ENCODE measurements at regions not wholly inside any gene's neighbourhood (a gene's known extent, or its start where the extent isn't known, plus 50 kb on each side); places are given as distances from the start of the nearest gene placed in this dataset.
"Not testable (repeated sequence)": the region's sequence is repeated elsewhere in the genome, so short reads cannot be mapped to it uniquely, and the experiment has no call there.

- DNase-seq = no peak
- ChIA-PET CTCF (no interaction called here), POLR2A (no interaction called here)
- peaks cover 2% of the 10 kb centered on the region for H3K9me3 Mint-ChIP-seq
- intact Hi-C loops (cut with micrococcal nuclease) = no loop called here
- no peak overlapping the region for H3K27ac Mint-ChIP-seq
- H3K36me3 Mint-ChIP-seq = no peaks in the 10 kb centered on the region
- H3K27me3 Mint-ChIP-seq = no peaks in the 10 kb centered on the region
- no peaks in the 10 kb centered on the region for H3K4me1 Mint-ChIP-seq (ENCODE audit: low read depth)
- no peak overlapping the region for H3K4me3 Mint-ChIP-seq
These were observed 202.6 kb downstream of the VGLL3 start for GRCh38 chr3:86788371-86788770.

GRCh38 chr3:86787091-86787490 is 203.9 kb downstream of the VGLL3 start:
- no peak overlapping the region for H3K27ac Mint-ChIP-seq
- H3K36me3 Mint-ChIP-seq = no peaks in the 10 kb centered on the region
- ChIA-PET CTCF (no interaction called here), POLR2A (no interaction called here)
- no peaks in the 10 kb centered on the region for H3K27me3 Mint-ChIP-seq
- no peaks in the 10 kb centered on the region for H3K4me1 Mint-ChIP-seq (ENCODE audit: low read depth)
- H3K9me3 Mint-ChIP-seq = peaks cover 2% of the 10 kb centered on the region
- intact Hi-C loops (cut with micrococcal nuclease) = no loop called here
- no peak for DNase-seq
- no peak overlapping the region for H3K4me3 Mint-ChIP-seq

DNA sequence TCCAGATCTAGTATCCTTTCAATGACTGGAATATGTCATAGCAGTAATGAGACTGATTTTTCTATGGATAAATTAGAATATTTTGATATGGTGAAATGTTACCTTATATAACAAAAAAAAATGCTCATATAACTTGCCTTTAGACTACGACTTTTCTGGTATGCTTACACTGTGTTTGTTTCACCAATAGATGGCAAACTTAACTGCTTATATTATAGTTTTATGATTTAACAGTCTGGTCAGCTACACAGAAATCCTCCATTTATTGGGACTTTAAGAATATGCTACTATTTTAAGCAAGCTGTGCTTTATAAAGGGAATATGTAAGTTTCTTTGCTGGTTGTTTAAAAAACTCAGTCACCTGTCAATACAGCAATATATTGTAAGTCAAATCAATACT is 205.6 kb downstream of the VGLL3 start:
- no peaks in the 10 kb centered on the region for H3K36me3 Mint-ChIP-seq
- H3K4me1 Mint-ChIP-seq (ENCODE audit: low read depth) = no peaks in the 10 kb centered on the region
- intact Hi-C loops (cut with micrococcal nuclease) = no loop called here
- ChIA-PET POLR2A (no interaction called here), CTCF (no interaction called here)
- no peaks in the 10 kb centered on the region for H3K27me3 Mint-ChIP-seq
- H3K27ac Mint-ChIP-seq = no peak overlapping the region
- H3K9me3 Mint-ChIP-seq = peaks cover 2% of the 10 kb centered on the region
- no peak overlapping the region for H3K4me3 Mint-ChIP-seq
- no peak for DNase-seq

DNA sequence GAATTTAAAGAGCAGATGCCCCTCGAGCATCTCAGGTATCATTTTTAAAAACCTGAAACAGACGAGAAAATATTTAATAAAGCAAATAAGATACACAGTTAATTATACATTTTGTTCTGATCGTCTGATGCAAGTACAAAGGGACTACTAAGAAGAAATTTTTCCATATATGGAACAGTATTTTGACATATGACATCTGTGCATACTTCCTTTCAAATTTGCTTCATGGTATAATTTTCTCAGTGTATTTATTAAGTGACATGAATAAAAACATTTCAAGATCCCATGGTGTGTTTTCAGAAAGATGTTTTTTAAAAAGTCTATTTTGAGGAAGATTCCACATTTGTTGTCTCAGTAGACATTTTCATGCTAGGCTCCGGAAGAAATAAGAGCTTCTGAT is 208.1 kb downstream of the VGLL3 start:
- no peaks in the 10 kb centered on the region for H3K27me3 Mint-ChIP-seq
- no peaks in the 10 kb centered on the region for H3K4me1 Mint-ChIP-seq (ENCODE audit: low read depth)
- no peaks in the 10 kb centered on the region for H3K36me3 Mint-ChIP-seq
- H3K9me3 Mint-ChIP-seq = no peaks in the 10 kb centered on the region
- ChIA-PET POLR2A (no interaction called here), CTCF (no interaction called here)
- H3K27ac Mint-ChIP-seq = no peak overlapping the region
- intact Hi-C loops (cut with micrococcal nuclease) = no loop called here
- H3K4me3 Mint-ChIP-seq = no peak overlapping the region
- no peak for DNase-seq

DNA sequence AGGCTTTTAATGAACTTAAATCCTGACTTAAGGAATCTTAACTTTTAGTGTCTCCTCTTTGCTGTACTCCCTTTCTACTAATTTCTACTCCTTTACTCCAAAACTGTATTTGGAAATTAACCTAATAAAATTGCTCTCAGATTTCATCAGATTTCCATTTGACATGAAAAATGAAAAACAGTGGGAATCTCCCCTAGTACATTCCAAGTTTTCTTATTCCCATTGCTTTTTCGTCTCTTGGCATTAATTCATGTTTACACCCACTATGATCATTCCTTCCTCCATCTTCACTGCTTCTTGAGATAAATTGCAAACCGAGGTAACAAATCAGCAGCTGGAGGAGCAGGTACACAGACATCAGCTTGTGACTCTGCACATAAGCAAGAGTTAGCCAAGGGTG is 208.7 kb downstream of the VGLL3 start:
- no peaks in the 10 kb centered on the region for H3K36me3 Mint-ChIP-seq
- H3K9me3 Mint-ChIP-seq = no peaks in the 10 kb centered on the region
- no peaks in the 10 kb centered on the region for H3K27me3 Mint-ChIP-seq
- intact Hi-C loops (cut with micrococcal nuclease) = no loop called here
- H3K4me3 Mint-ChIP-seq = no peak overlapping the region
- no peak for DNase-seq
- CTCF ChIA-PET = no interaction called here
- H3K27ac Mint-ChIP-seq = no peak overlapping the region
- POLR2A ChIA-PET = no interaction called here
- no peaks in the 10 kb centered on the region for H3K4me1 Mint-ChIP-seq (ENCODE audit: low read depth)

GRCh38 chr3:86774082-86774691 is 216.8 kb downstream of the VGLL3 start:
- ChIA-PET POLR2A (no interaction called here), CTCF (interaction anchor here (1.5 kb wide), 1 partner anchor 394 kb away, joined by 7 read pairs; no protein-coding TSS in a partner anchor)
- Mint-ChIP-seq H3K9me3 (no peaks in the 10 kb centered on the region), H3K4me3 (no peak overlapping the region), H3K4me1 (ENCODE audit: low read depth) (no peaks in the 10 kb centered on the region), H3K27ac (no peak overlapping the region), H3K27me3 (no peaks in the 10 kb centered on the region), H3K36me3 (no peaks in the 10 kb centered on the region)
- intact Hi-C loops (cut with micrococcal nuclease) = loop anchor here (1.0 to 10.0 kb wide), 2 partner anchors 201 to 394 kb away; no protein-coding TSS in a partner anchor
- no peak for DNase-seq

- ChIA-PET POLR2A (no interaction called here), CTCF (no interaction called here)
- no peaks in the 10 kb centered on the region for H3K36me3 Mint-ChIP-seq
- no peaks in the 10 kb centered on the region for H3K4me1 Mint-ChIP-seq (ENCODE audit: low read depth)
- no peak overlapping the region for H3K27ac Mint-ChIP-seq
- no peak for DNase-seq
- H3K27me3 Mint-ChIP-seq = no peaks in the 10 kb centered on the region
- no peak overlapping the region for H3K4me3 Mint-ChIP-seq
- intact Hi-C loops (cut with micrococcal nuclease) = loop anchor here (10.0 kb wide), 1 partner anchor 202 kb away; no protein-coding TSS in a partner anchor
- no peaks in the 10 kb centered on the region for H3K9me3 Mint-ChIP-seq
These were observed 218.2 kb downstream of the VGLL3 start for GRCh38 chr3:86772699-86773098.

DNA sequence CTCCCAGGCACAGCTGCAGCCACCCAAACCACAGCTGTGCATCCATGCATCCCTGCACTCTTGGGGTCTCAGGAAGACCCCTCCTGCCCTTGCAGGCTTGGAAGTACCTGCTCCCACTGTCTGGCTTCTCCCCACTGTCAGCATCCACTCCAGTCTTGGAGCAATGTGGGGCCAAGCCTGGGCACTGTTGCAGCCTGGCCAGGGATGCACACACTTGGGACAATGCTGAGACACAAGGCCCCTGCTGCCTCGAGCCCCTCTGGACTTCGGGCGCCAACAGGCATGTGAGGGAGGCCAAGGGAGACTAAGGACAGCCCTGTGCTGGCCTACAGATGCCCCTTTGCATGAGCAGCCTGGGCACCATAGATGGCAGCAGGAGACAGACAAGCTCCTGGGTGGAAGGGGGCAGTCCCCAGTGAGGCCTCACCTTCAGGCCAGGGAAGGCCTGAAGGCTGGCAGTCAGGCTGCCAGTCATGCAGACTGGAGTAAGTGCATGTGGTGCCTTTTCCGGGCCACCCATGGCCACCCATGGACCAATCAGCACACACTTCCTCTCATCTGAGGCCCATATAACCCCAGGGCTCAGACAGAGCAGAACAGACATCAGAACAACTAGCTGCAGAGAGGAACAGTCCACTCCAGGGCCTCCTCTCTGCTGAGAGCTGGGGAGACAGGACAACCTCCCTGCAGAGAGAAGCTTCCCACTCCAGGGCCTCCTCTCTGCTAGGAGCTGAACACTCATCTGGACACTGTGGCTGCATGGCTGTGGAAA is 219.0 kb downstream of the VGLL3 start:
- ChIA-PET POLR2A (no interaction called here), CTCF (no interaction called here)
- no peaks in the 10 kb centered on the region for H3K36me3 Mint-ChIP-seq
- intact Hi-C loops (cut with micrococcal nuclease) = loop anchor here (10.0 kb wide), 1 partner anchor 203 kb away; no protein-coding TSS in a partner anchor
- no peaks in the 10 kb centered on the region for H3K4me1 Mint-ChIP-seq (ENCODE audit: low read depth)
- H3K9me3 Mint-ChIP-seq = no peaks in the 10 kb centered on the region
- no peak overlapping the region for H3K4me3 Mint-ChIP-seq
- DNase-seq = no peak
- no peaks in the 10 kb centered on the region for H3K27me3 Mint-ChIP-seq
- no peak overlapping the region for H3K27ac Mint-ChIP-seq

GRCh38 chr3:86766331-86766730 is 224.6 kb downstream of the VGLL3 start:
- H3K4me3 Mint-ChIP-seq = no peak overlapping the region
- H3K27me3 Mint-ChIP-seq = no peaks in the 10 kb centered on the region
- H3K4me1 Mint-ChIP-seq (ENCODE audit: low read depth) = no peaks in the 10 kb centered on the region
- ChIA-PET CTCF (no interaction called here), POLR2A (no interaction called here)
- H3K36me3 Mint-ChIP-seq = no peaks in the 10 kb centered on the region
- no peak overlapping the region for H3K27ac Mint-ChIP-seq
- DNase-seq = no peak
- intact Hi-C loops (cut with micrococcal nuclease) = no loop called here
- H3K9me3 Mint-ChIP-seq = no peaks in the 10 kb centered on the region

- H3K4me3 Mint-ChIP-seq; H3K27me3 Mint-ChIP-seq; intact Hi-C loops (cut with micrococcal nuclease); H3K36me3 Mint-ChIP-seq; CTCF ChIA-PET; H3K9me3 Mint-ChIP-seq; H3K27ac Mint-ChIP-seq; H3K4me1 Mint-ChIP-seq (ENCODE audit: low read depth); DNase-seq; POLR2A ChIA-PET: not testable (repeated sequence)
These were observed 233.4 kb downstream of the VGLL3 start for GRCh38 chr3:86757322-86758179.

GRCh38 chr3:86748015-86748414 is 242.9 kb downstream of the VGLL3 start:
- Mint-ChIP-seq H3K4me3 (no peak overlapping the region), H3K27me3 (no peaks in the 10 kb centered on the region), H3K4me1 (ENCODE audit: low read depth) (no peaks in the 10 kb centered on the region), H3K36me3 (no peaks in the 10 kb centered on the region), H3K27ac (no peak overlapping the region), H3K9me3 (peaks cover 13% of the 10 kb centered on the region)
- intact Hi-C loops (cut with micrococcal nuclease) = no loop called here
- CTCF ChIA-PET = no interaction called here
- POLR2A ChIA-PET = no interaction called here
- no peak for DNase-seq

GRCh38 chr3:86744051-86744450 is 246.9 kb downstream of the VGLL3 start:
- CTCF ChIA-PET = no interaction called here
- no peaks in the 10 kb centered on the region for H3K36me3 Mint-ChIP-seq
- H3K4me1 Mint-ChIP-seq (ENCODE audit: low read depth) = no peaks in the 10 kb centered on the region
- H3K27me3 Mint-ChIP-seq = no peaks in the 10 kb centered on the region
- no peak overlapping the region for H3K27ac Mint-ChIP-seq
- peaks cover 4% of the 10 kb centered on the region for H3K9me3 Mint-ChIP-seq
- no peak overlapping the region for H3K4me3 Mint-ChIP-seq
- POLR2A ChIA-PET = no interaction called here
- intact Hi-C loops (cut with micrococcal nuclease) = no loop called here
- no peak for DNase-seq

Measured in activated CD4-positive, alpha-beta memory T cell treated with anti-CD3 and anti-CD28 coated beads for 36 hours (primary cell).